Tongue (tissue), 2 donors: ENCODE measurements at regions not wholly inside any gene's neighbourhood (a gene's known extent, or its start where the extent isn't known, plus 50 kb on each side); places are given as distances from the start of the nearest gene placed in this dataset. TPM values are rescaled to one million over a fixed set of nuclear protein-coding genes. Genes with fewer than 3 reads are reported as not detected.
A peak's percentile ranks its signal among the peaks of the same experiment; 100 is the strongest.
"Not testable (repeated sequence)": the region's sequence is repeated elsewhere in the genome, so short reads cannot be mapped to it uniquely, and the experiment has no call there.

Source experiments
- DNase-seq: peaks from one replicate; pipeline ENCODE4 v3.0.0-alpha.2; 2015
- small RNA-seq: library from RNA; depleted of rRNA; stranded (forward); fragments of <200 nt; gene quantifications from one replicate; pipeline ENCODE3, GENCODE V24; 2014; ENCODE audit warnings: low replicate concordance

DNA sequence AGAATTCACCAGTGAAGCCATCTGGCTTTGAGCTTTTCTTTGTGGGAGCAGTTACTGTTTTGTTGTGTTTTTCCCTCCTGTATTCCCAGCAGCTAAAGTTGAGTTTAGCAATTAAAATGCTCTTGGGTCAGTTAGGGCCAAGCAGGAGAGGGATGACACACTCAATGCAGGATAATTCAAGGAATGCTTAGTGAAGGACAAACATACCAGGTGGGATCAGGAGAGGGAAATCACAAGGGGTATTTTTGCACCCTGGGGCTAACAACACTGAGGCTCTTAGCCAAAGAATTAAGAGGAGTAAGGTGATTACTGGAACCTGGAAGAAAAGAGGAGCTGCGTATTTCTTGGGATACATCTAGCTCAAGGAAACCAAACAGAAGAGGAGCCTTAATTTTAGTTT, 82.4 kb upstream of the KCND2 start:
- DNase-seq = no peak

- DNase-seq = not testable (repeated sequence)
These were observed 81.6 kb upstream of the KCND2 start for GRCh38 chr7:120191423-120191822.

GRCh38 chr7:120201290-120201689, 71.7 kb upstream of the KCND2 start:
- DNase-seq = no peak

DNA sequence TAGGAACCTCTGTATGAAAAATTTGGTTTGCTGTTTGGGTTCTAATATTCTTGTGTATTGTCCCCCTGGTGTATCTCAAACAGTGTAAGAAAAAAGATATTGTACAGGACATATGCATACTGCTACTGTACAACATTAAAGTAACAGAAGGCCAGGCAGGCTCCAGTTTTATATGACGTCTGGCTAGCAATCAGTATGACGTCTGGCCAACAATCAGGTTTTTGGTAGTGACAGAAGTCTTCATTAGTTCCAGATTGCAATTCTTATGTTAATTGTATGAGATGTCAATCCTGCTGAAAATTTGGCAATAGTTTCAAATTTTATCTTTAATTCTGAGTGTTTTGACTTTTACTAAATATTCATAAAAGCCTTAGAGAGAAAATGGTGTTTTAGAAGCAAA, 67.9 kb upstream of the KCND2 start:
- no peak for DNase-seq

DNA sequence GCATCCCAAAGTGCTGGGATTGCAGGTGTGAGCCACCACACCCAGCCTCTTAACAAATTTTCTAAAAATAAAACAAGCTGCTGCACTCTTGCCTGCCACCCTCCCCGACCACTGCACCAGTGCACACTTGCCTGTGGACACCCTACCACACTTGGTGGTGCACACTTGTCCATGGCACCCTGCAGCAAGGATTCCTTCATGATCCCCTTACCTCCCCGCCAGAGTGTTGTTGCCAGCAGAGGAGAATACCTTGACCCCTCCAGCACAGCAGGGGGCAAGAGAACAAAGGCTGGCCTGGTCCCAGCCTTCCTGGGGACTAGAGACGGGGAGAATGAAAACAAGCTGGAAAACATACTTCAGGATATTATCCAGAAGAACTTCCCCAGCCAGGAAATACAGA, 65.9 kb upstream of the KCND2 start:
- no peak for DNase-seq

- DNase-seq = no peak
These were observed 57.3 kb upstream of the KCND2 start for GRCh38 chr7:120215654-120216053.

DNA sequence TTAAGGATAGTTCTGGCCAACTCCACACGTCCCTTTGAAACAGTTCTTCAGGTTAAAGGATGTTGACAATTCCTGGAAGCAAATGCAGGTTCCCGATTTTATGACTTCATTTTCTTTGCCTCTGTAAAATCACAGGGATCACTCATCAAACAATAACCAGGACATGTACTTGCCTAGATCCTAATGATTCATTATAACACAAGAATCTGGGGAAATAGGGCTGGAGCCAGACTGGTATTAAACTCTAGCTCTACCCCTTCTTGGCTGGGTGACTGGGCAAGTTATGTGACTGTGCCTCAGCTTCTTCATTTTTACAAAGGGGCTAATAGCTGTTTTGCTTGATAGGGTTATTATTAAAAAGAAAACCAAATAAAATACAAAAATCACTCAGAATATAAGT, 56.0 kb upstream of the KCND2 start:
- no peak for DNase-seq

- peak; percentile 38 for DNase-seq
These were observed 54.3 kb upstream of the KCND2 start for GRCh38 chr7:120218712-120219111.

DNA sequence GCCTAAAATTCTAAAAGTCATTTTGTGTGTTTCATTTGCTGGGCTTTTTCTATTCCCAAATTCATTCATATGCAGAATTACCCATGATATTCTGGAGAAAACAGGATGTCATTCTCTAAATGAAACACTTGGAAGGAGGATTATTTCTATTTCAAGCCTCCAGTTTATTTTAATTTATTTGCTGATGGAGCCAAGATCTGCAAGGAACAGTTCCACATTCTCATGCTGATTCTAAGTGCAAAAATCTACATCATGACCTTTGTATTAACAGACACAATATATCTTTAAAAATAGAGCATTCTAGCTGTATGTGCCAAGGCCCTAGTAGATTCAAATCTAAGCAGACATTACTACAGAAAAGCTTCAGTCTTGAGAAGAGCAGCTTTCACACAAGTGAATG, 51.3 kb upstream of the KCND2 start:
- DNase-seq = no peak

Small RNAs in the stretch of these regions (small RNA-seq; reads per million reads assigned to genes)
- not detected for gene RNU1-29P
